ENCODE measurements at regions not wholly inside any gene's neighbourhood (a gene's known extent, or its start where the extent isn't known, plus 50 kb on each side); places are given as distances from the start of the nearest gene placed in this dataset.

- Histone ChIP-seq H3K27ac (no peak overlapping the region), H3K4me3 (no peak overlapping the region), H3K36me3 (no peaks in the 10 kb centered on the region), H3K9ac (ENCODE audit: low read depth in 2 of 2, low read length in 2 of 2) (no peak overlapping the region), H3K9me3 (no peaks in the 10 kb centered on the region), H3K4me1 (no peaks in the 10 kb centered on the region), H3K27me3 (no peaks in the 10 kb centered on the region)
- no peak for TF ChIP-seq CTCF (IDR thresholded peaks at IDR 0.05)
- no peak for DNase-seq
- intact Hi-C loops (cut with DNase I), result no loop called here
Observed at GRCh38 chr19:28949027-28949426, 263.9 kb downstream of the UQCRFS1 start.

- no peak for DNase-seq
- TF ChIP-seq CTCF (IDR thresholded peaks at IDR 0.05), result no peak
- H3K4me1 ChIP-seq, result no peaks in the 10 kb centered on the region
- no peaks in the 10 kb centered on the region for H3K9me3 ChIP-seq
- intact Hi-C loops (cut with DNase I), result no loop called here
- H3K4me3 ChIP-seq, result no peak overlapping the region
- no peak overlapping the region for H3K27ac ChIP-seq
- no peaks in the 10 kb centered on the region for H3K36me3 ChIP-seq
- no peaks in the 10 kb centered on the region for H3K27me3 ChIP-seq
- no peak overlapping the region for H3K9ac ChIP-seq (ENCODE audit: low read depth in 2 of 2, low read length in 2 of 2)
Observed at GRCh38 chr19:28948566-28948965, 264.4 kb downstream of the UQCRFS1 start.

- Histone ChIP-seq H3K27ac (no peak overlapping the region), H3K9ac (ENCODE audit: low read depth in 2 of 2, low read length in 2 of 2) (no peak overlapping the region), H3K36me3 (no peaks in the 10 kb centered on the region), H3K4me1 (no peaks in the 10 kb centered on the region), H3K4me3 (no peak overlapping the region), H3K9me3 (no peaks in the 10 kb centered on the region), H3K27me3 (no peaks in the 10 kb centered on the region)
- intact Hi-C loops (cut with DNase I), result no loop called here
- DNase-seq, result no peak
- no peak for TF ChIP-seq CTCF (IDR thresholded peaks at IDR 0.05)
Observed at GRCh38 chr19:28948026-28948425, 264.9 kb downstream of the UQCRFS1 start.

GRCh38 chr19:28943651-28944050 lies 269.3 kb downstream of the UQCRFS1 start:
- no peaks in the 10 kb centered on the region for H3K27me3 ChIP-seq
- DNase-seq, result no peak
- TF ChIP-seq CTCF (IDR thresholded peaks at IDR 0.05), result no peak
- no peak overlapping the region for H3K9ac ChIP-seq (ENCODE audit: low read depth in 2 of 2, low read length in 2 of 2)
- intact Hi-C loops (cut with DNase I), result no loop called here
- no peaks in the 10 kb centered on the region for H3K4me1 ChIP-seq
- H3K27ac ChIP-seq, result no peak overlapping the region
- no peaks in the 10 kb centered on the region for H3K36me3 ChIP-seq
- H3K4me3 ChIP-seq, result no peak overlapping the region
- no peaks in the 10 kb centered on the region for H3K9me3 ChIP-seq

- no peaks in the 10 kb centered on the region for H3K4me1 ChIP-seq
- no peak overlapping the region for H3K27ac ChIP-seq
- no peak overlapping the region for H3K9ac ChIP-seq (ENCODE audit: low read depth in 2 of 2, low read length in 2 of 2)
- no peaks in the 10 kb centered on the region for H3K9me3 ChIP-seq
- TF ChIP-seq CTCF (IDR thresholded peaks at IDR 0.05), result no peak
- H3K36me3 ChIP-seq, result no peaks in the 10 kb centered on the region
- DNase-seq, result no peak
- H3K27me3 ChIP-seq, result no peaks in the 10 kb centered on the region
- no peak overlapping the region for H3K4me3 ChIP-seq
- intact Hi-C loops (cut with DNase I), result no loop called here
Observed at GRCh38 chr19:28941833-28942232, 271.1 kb downstream of the UQCRFS1 start.
